B cell (primary cell): ENCODE measurements at regions not wholly inside any gene's neighbourhood (a gene's known extent, or its start where the extent isn't known, plus 50 kb on each side); places are given as distances from the start of the nearest gene placed in this dataset.

Experiments
- ATAC-seq: fragments of 200-7000 bp; cut with Tn5 transposase; one replicate; pipeline ENCODE4 v1.10.0; 2021; ENCODE audit warnings: low read depth, mild to moderate bottlenecking, moderate number of reproducible peaks, moderate library complexity
- CTCF ChIA-PET: fragments of 350-600 bp; sonication (Branson Sonifier 250); formaldehyde crosslinking; loops from one replicate; lab custom pipeline; 2021; ENCODE audit warnings: antibody characterized with exemption, inconsistent platforms; lab: Charles Lee
- POLR2A ChIA-PET: fragments of 350-600 bp; sonication (Branson Sonifier 250); formaldehyde crosslinking; loops from one replicate; lab custom pipeline; 2021; ENCODE audit warnings: antibody characterized with exemption; lab: Charles Lee
- DNase-seq: peaks from one replicate; pipeline ENCODE4 v3.0.0; 2013
- H2AFZ ChIP-seq: 2 replicates; pipeline ENCODE4 v1.6.1; 2012; ENCODE audit warnings: mild to moderate bottlenecking, low read depth, low read length; ENCODE audit not compliant: insufficient read depth, poor library complexity, severe bottlenecking
- H3K27ac ChIP-seq, 2 donors: 1 replicate in 1 of 2; 2 replicates in 1 of 2; pipeline ENCODE4 v1.5.1; 2012 to 2013; ENCODE audit warnings: low read length in 2 of 2, mild to moderate bottlenecking in 2 of 2, moderate library complexity in 1 of 2
- H3K27me3 ChIP-seq, 4 experiments: fragments of 200-600 bp in 1 of 4; sonication (generic) in 1 of 4; replicated peaks in 1 of 4; 1 replicate in 2 of 4; 2 replicates in 2 of 4; pipeline versions ENCODE4 v1.6.1 to v1.7.0; 2013 to 2016; ENCODE audit warnings: low read length in 3 of 4, mild to moderate bottlenecking in 2 of 4, mixed read lengths in 1 of 4, moderate library complexity in 1 of 4; ENCODE audit not compliant: insufficient read depth in 4 of 4, control insufficient read depth in 3 of 4; ENCODE audit errors: control extremely low read depth in 1 of 4
- H3K36me3 ChIP-seq, 2 experiments: replicated peaks in 1 of 2; 1 replicate in 1 of 2; 2 replicates in 1 of 2; pipeline versions ENCODE4 v1.6.1 to v1.7.1; 2013; ENCODE audit warnings: low read length in 1 of 2; ENCODE audit not compliant: insufficient read depth in 2 of 2, control insufficient read depth in 1 of 2; ENCODE audit errors: control extremely low read depth in 1 of 2, extremely low read depth in 1 of 2
- H3K4me1 ChIP-seq, 2 donors: fragments of 200-600 bp in 1 of 2; sonication (generic) in 1 of 2; 1 replicate in 1 of 2; 2 replicates in 1 of 2; pipeline versions ENCODE4 v1.5.1 to v1.6.1; 2013 to 2017; ENCODE audit warnings: low read length in 2 of 2; ENCODE audit not compliant: control insufficient read depth in 2 of 2, insufficient read depth in 2 of 2
- H3K4me2 ChIP-seq: replicated peaks from 2 replicates; pipeline ENCODE3; 2012; ENCODE audit warnings: mild to moderate bottlenecking, low read depth, low read length; ENCODE audit not compliant: poor library complexity, severe bottlenecking
- H3K4me3 ChIP-seq, 5 experiments: fragments of 200-600 bp in 1 of 5; sonication (generic) in 1 of 5; 1 replicate in 3 of 5; 2 replicates in 2 of 5; pipeline versions ENCODE4 v1.5.1 to v1.7.0; 2011 to 2016; ENCODE audit warnings: low read length in 4 of 5, mild to moderate bottlenecking in 4 of 5, low read depth in 2 of 5, control low read depth in 1 of 5, moderate library complexity in 1 of 5; ENCODE audit not compliant: insufficient read depth in 1 of 5; ENCODE audit errors: control extremely low read depth in 1 of 5, extremely low read depth in 1 of 5
- H3K79me2 ChIP-seq: fragments of 200-600 bp; sonication (generic); one replicate; pipeline ENCODE4 v1.6.0; 2016; ENCODE audit warnings: low read length; ENCODE audit not compliant: control insufficient read depth, insufficient read depth
- H3K9ac ChIP-seq: fragments of 200-600 bp; sonication (generic); 2 replicates; pipeline ENCODE4 v1.6.1; 2017; ENCODE audit warnings: mild to moderate bottlenecking, low read length, moderate library complexity
- H3K9me3 ChIP-seq, 3 donors: one replicate each; pipeline versions ENCODE4 v1.6.1 to v1.7.1; 2013; ENCODE audit warnings: low read length in 2 of 3; ENCODE audit not compliant: control insufficient read depth in 2 of 3, insufficient read depth in 1 of 3; ENCODE audit errors: control extremely low read depth in 1 of 3
- H4K20me1 ChIP-seq: 2 replicates; pipeline ENCODE4 v1.6.0; 2012; ENCODE audit warnings: mild to moderate bottlenecking, low read length; ENCODE audit not compliant: insufficient read depth, control insufficient read depth, poor library complexity, severe bottlenecking
- H3K27ac Mint-ChIP-seq: one replicate; pipeline ENCODE4 v1.8.0; 2021; ENCODE audit warnings: mixed read lengths
- H3K27me3 Mint-ChIP-seq: one replicate; pipeline ENCODE4 v1.8.0; 2021; ENCODE audit warnings: mixed read lengths
- H3K4me1 Mint-ChIP-seq: one replicate; pipeline ENCODE4 v1.8.0; 2021; ENCODE audit warnings: mixed read lengths
- H3K4me3 Mint-ChIP-seq: one replicate; pipeline ENCODE4 v1.8.0; 2021; ENCODE audit warnings: mixed read lengths
- H3K9me3 Mint-ChIP-seq: one replicate; pipeline ENCODE4 v1.8.0; 2022; ENCODE audit warnings: mixed read lengths; ENCODE audit not compliant: insufficient read depth
- EZH2 ChIP-seq: IDR thresholded peaks from 2 replicates; pipeline ENCODE4 v1.6.1; 2012; ENCODE audit warnings: borderline replicate concordance, low read depth, mild to moderate bottlenecking, moderate library complexity, low read length; ENCODE audit not compliant: insufficient read depth, poor library complexity, severe bottlenecking
- WGBS: methylation state at CpG from one replicate; pipeline ENCODE4 v1.1.5; 2013; ENCODE audit warnings: missing lambda C conversion rate; ENCODE audit not compliant: insufficient coverage; 5-methylcytosine and 5-hydroxymethylcytosine counted together
- intact Hi-C: fragments of 100-400 bp; cut with micrococcal nuclease; formaldehyde crosslinking; loops from one replicate; pipeline ENCODE4 v1.10.0; 2022
- TF ChIP-seq, protein P1 (sequence below): fragments of 200-600 bp; IDR thresholded peaks from one replicate; pipeline ENCODE4 v1.8.0; 2022; ENCODE audit warnings: antibody characterized with exemption, mild to moderate bottlenecking

DNA sequence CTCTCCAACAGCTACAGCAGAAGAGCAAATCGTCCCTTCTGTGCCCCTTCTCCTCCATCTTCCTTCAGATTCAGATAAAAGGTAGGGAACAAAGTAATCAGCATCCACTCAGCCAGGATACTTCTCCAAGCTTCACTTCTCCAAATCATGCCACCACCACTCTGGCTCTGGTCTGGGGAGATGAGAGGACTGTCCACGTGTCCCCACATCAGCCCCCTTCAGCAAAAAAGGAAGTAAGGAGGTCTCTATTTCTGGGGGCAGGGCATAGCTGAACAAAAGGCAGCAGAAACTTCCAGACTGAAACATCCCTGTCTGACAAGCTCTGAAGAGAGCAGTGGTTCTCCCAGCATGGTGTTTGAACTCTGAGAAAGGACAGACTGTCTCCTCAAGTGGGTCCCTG lies 116.9 kb downstream of the C5orf15 start:
- Histone ChIP-seq H2AFZ (no peak overlapping the region), H3K79me2 (no peaks in the 10 kb centered on the region), H3K36me3 (no peaks in the 10 kb centered on the region), H3K27ac (no peak overlapping the region), H3K27me3 (no peaks in the 10 kb centered on the region), H3K4me3 (no peak overlapping the region), H4K20me1 (no peaks in the 10 kb centered on the region), H3K4me2 (no peak overlapping the region), H3K9me3 (no peaks in the 10 kb centered on the region), H3K4me1 (peaks cover 38 to 39% of the 10 kb centered on the region in 2 donors), H3K9ac (no peak overlapping the region)
- no peak for DNase-seq
- ChIA-PET CTCF (interaction anchor here (0.6 to 1.4 kb wide), 4 partner anchors 17 to 428 kb away, joined by 3 read pairs; no protein-coding TSS in a partner anchor), POLR2A (no interaction called here)
- Mint-ChIP-seq H3K4me1 (peaks cover 30% of the 10 kb centered on the region), H3K9me3 (no peaks in the 10 kb centered on the region), H3K4me3 (no peak overlapping the region), H3K27me3 (peaks cover 7% of the 10 kb centered on the region), H3K27ac (no peak overlapping the region)
- ATAC-seq: no peak
- TF ChIP-seq, protein P1, sequence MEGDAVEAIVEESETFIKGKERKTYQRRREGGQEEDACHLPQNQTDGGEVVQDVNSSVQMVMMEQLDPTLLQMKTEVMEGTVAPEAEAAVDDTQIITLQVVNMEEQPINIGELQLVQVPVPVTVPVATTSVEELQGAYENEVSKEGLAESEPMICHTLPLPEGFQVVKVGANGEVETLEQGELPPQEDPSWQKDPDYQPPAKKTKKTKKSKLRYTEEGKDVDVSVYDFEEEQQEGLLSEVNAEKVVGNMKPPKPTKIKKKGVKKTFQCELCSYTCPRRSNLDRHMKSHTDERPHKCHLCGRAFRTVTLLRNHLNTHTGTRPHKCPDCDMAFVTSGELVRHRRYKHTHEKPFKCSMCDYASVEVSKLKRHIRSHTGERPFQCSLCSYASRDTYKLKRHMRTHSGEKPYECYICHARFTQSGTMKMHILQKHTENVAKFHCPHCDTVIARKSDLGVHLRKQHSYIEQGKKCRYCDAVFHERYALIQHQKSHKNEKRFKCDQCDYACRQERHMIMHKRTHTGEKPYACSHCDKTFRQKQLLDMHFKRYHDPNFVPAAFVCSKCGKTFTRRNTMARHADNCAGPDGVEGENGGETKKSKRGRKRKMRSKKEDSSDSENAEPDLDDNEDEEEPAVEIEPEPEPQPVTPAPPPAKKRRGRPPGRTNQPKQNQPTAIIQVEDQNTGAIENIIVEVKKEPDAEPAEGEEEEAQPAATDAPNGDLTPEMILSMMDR: no peak
- TF ChIP-seq EZH2: no peak
- no CpG with 5 or more reads among the region's 2 CpGs for WGBS
- intact Hi-C loops: no loop called here

DNA sequence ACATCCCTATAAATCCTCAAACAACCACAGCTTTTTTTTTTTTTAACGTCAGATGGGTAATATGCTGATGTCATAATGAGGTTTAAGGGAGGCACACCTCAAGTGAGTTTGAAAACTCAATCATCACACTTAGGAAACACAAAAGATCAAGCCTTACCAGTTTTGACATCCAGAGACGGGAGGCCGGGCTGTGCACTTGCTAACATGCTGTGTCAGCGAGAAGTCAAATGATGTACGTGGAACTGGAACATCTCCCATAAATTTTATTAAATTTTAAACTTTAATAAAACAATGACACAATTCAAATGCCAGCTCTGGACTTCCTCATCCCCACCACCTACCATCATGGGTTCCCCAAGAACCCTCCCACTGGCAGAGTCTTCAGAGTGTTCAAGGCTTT lies 117.6 kb downstream of the C5orf15 start:
- ATAC-seq (no peak), DNase-seq (no peak)
- intact Hi-C loops: no loop called here
- Histone ChIP-seq H3K9me3 (no peaks in the 10 kb centered on the region), H3K36me3 (no peaks in the 10 kb centered on the region), H3K4me3 (no peak overlapping the region), H3K27ac (no peak overlapping the region), H3K4me1 (peaks cover 43 to 45% of the 10 kb centered on the region in 2 donors), H3K79me2 (no peaks in the 10 kb centered on the region), H3K9ac (no peak overlapping the region), H4K20me1 (no peaks in the 10 kb centered on the region), H3K4me2 (no peak overlapping the region), H3K27me3 (no peaks in the 10 kb centered on the region), H2AFZ (no peak overlapping the region)
- Mint-ChIP-seq H3K27me3 (peaks cover 7% of the 10 kb centered on the region), H3K4me1 (peaks cover 33% of the 10 kb centered on the region), H3K27ac (no peak overlapping the region), H3K9me3 (no peaks in the 10 kb centered on the region), H3K4me3 (no peak overlapping the region)
- ChIA-PET POLR2A (no interaction called here), CTCF (interaction anchor here (1.0 to 1.4 kb wide), 2 partner anchors 18 to 428 kb away, joined by 3 read pairs; no protein-coding TSS in a partner anchor)
- 90% methylated on average over 2 of the region's 5 CpGs for WGBS
- TF ChIP-seq, protein P1: no peak
- no peak for TF ChIP-seq EZH2
